ENCODE measurements at regions not wholly inside any gene's neighbourhood (a gene's known extent, or its start where the extent isn't known, plus 50 kb on each side); places are given as distances from the start of the nearest gene placed in this dataset.

- TF ChIP-seq, protein P1, sequence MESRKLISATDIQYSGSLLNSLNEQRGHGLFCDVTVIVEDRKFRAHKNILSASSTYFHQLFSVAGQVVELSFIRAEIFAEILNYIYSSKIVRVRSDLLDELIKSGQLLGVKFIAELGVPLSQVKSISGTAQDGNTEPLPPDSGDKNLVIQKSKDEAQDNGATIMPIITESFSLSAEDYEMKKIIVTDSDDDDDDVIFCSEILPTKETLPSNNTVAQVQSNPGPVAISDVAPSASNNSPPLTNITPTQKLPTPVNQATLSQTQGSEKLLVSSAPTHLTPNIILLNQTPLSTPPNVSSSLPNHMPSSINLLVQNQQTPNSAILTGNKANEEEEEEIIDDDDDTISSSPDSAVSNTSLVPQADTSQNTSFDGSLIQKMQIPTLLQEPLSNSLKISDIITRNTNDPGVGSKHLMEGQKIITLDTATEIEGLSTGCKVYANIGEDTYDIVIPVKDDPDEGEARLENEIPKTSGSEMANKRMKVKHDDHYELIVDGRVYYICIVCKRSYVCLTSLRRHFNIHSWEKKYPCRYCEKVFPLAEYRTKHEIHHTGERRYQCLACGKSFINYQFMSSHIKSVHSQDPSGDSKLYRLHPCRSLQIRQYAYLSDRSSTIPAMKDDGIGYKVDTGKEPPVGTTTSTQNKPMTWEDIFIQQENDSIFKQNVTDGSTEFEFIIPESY (IDR thresholded peaks at IDR 0.05; ENCODE audit: extremely low read depth, insufficient replicate concordance, low read length) = no peak
- no peak for TF ChIP-seq SRF (IDR thresholded peaks at IDR 0.05; ENCODE audit: low read depth)
Measured at GRCh38 chr11:70717936-70718595, 319.7 kb downstream of the CTTN start (continued).

GRCh38 chr11:70719516-70719915, 321.2 kb downstream of the CTTN start:
- ChIA-PET RAD21 (ENCODE audit: low non-redundant PET in 1 of 2, low total read pairs in 2 of 2, uncharacterized antibody in 2 of 2, unreplicated experiment in 2 of 2) (no interaction called here), POLR2A (no interaction called here), CTCF (no interaction called here)
- Histone ChIP-seq H3K9me2 (ENCODE audit: insufficient read depth) (no peaks in the 10 kb centered on the region), H3K4me3 (replicated peaks in 1 of 2; ENCODE audit: low read depth in 1 of 2, low read length in 2 of 2) (no peak overlapping the region), H2AFZ (ENCODE audit: low read depth, low read length, poor library complexity, severe bottlenecking) (no peak overlapping the region), H4K20me1 (ENCODE audit: insufficient read depth) (no peaks in the 10 kb centered on the region), H3K79me2 (ENCODE audit: insufficient read depth, low read length) (no peaks in the 10 kb centered on the region), H3K4me2 (ENCODE audit: low read length) (no peak overlapping the region), H3K27me3 (ENCODE audit: insufficient read depth, low read length) (no peaks in the 10 kb centered on the region), H3K36me3 (ENCODE audit: control insufficient read depth in 1 of 2, insufficient read depth in 2 of 2, low read length in 2 of 2) (no peaks in the 10 kb centered on the region), H3K27ac (ENCODE audit: low read depth, low read length) (no peak overlapping the region), H3K4me1 (ENCODE audit: control insufficient read depth in 1 of 2, insufficient read depth in 2 of 2, low read length in 2 of 2) (no peaks in the 10 kb centered on the region), H3K9me3 (ENCODE audit: control insufficient read depth in 1 of 2, insufficient read depth in 1 of 2, low read depth in 1 of 2, low read length in 2 of 2) (no peaks in the 10 kb centered on the region), H3K9ac (ENCODE audit: low read length) (no peak overlapping the region)
- ATAC-seq (no peak), DNase-seq (ENCODE audit: low read depth, low spot score) (no peak)
- intact Hi-C loops (cut with micrococcal nuclease) = no loop called here
- BruUV-seq (replicated peaks) = no TSS peak
- TF ChIP-seq RAD21 (IDR thresholded peaks at IDR 0.05; ENCODE audit: low read depth) = no peak
- TF ChIP-seq, protein P2, sequence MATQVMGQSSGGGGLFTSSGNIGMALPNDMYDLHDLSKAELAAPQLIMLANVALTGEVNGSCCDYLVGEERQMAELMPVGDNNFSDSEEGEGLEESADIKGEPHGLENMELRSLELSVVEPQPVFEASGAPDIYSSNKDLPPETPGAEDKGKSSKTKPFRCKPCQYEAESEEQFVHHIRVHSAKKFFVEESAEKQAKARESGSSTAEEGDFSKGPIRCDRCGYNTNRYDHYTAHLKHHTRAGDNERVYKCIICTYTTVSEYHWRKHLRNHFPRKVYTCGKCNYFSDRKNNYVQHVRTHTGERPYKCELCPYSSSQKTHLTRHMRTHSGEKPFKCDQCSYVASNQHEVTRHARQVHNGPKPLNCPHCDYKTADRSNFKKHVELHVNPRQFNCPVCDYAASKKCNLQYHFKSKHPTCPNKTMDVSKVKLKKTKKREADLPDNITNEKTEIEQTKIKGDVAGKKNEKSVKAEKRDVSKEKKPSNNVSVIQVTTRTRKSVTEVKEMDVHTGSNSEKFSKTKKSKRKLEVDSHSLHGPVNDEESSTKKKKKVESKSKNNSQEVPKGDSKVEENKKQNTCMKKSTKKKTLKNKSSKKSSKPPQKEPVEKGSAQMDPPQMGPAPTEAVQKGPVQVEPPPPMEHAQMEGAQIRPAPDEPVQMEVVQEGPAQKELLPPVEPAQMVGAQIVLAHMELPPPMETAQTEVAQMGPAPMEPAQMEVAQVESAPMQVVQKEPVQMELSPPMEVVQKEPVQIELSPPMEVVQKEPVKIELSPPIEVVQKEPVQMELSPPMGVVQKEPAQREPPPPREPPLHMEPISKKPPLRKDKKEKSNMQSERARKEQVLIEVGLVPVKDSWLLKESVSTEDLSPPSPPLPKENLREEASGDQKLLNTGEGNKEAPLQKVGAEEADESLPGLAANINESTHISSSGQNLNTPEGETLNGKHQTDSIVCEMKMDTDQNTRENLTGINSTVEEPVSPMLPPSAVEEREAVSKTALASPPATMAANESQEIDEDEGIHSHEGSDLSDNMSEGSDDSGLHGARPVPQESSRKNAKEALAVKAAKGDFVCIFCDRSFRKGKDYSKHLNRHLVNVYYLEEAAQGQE (IDR thresholded peaks at IDR 0.05; ENCODE audit: low read depth) = no peak
- TF ChIP-seq EZH2phosphoT487 (IDR thresholded peaks at IDR 0.05; ENCODE audit: borderline replicate concordance) = no peak
- no peak for TF ChIP-seq POLR2A (IDR thresholded peaks at IDR 0.05; ENCODE audit: borderline replicate concordance, extremely low read depth, insufficient read depth, insufficient read length)
- TF ChIP-seq TCF7L2 (IDR thresholded peaks at IDR 0.05; ENCODE audit: borderline replicate concordance, extremely low read depth, insufficient read depth, insufficient read length) = no peak
- TF ChIP-seq SIN3A (IDR thresholded peaks at IDR 0.05; ENCODE audit: low read depth) = no peak
- TF ChIP-seq, protein P1 (IDR thresholded peaks at IDR 0.05; ENCODE audit: extremely low read depth, insufficient replicate concordance, low read length) = no peak
- TF ChIP-seq ELF1 (IDR thresholded peaks at IDR 0.05; ENCODE audit: borderline replicate concordance, low read depth) = no peak
- TF ChIP-seq FOSL1 (IDR thresholded peaks at IDR 0.05; ENCODE audit: low read depth) = no peak
- no peak for TF ChIP-seq YY1 (IDR thresholded peaks at IDR 0.05; ENCODE audit: extremely low read depth, insufficient replicate concordance, low read depth, low read length)
- TF ChIP-seq MAX (IDR thresholded peaks at IDR 0.05) = no peak
- no peak for TF ChIP-seq ZFX (IDR thresholded peaks at IDR 0.05)
- TF ChIP-seq ZNF274 (IDR thresholded peaks at IDR 0.05; ENCODE audit: low read depth, low read length) = no peak
- no peak for TF ChIP-seq JUND (IDR thresholded peaks at IDR 0.05)
- no peak for TF ChIP-seq ATF3 (IDR thresholded peaks at IDR 0.05)
- TF ChIP-seq SRF (IDR thresholded peaks at IDR 0.05; ENCODE audit: low read depth) = no peak
- TF ChIP-seq CEBPB (IDR thresholded peaks at IDR 0.05; ENCODE audit: low read depth) = no peak
